Astrocyte of the spinal cord (primary cell): ENCODE measurements at regions not wholly inside any gene's neighbourhood (a gene's known extent, or its start where the extent isn't known, plus 50 kb on each side); places are given as distances from the start of the nearest gene placed in this dataset.
A peak's percentile ranks its signal among the peaks of the same experiment; 100 is the strongest.

Experiments
- DNase-seq: peaks from one replicate; pipeline ENCODE4 v3.0.0; 2011; ENCODE audit warnings: low read depth, low spot score
- H3K4me3 ChIP-seq: 2 replicates; pipeline ENCODE4 v1.5.1; 2011; ENCODE audit warnings: low read depth, mild to moderate bottlenecking, low read length, moderate library complexity
- CTCF ChIP-seq: IDR thresholded peaks from 2 replicates; pipeline ENCODE4 v1.5.1; 2012; ENCODE audit warnings: low read depth, mild to moderate bottlenecking, low read length, inconsistent platforms
- in situ Hi-C: cut with HindIII; loops from 2 replicates; pipeline ENCODE4 v1.10.0; 2017; ENCODE audit warnings: low sequenced_read_pairs

DNA sequence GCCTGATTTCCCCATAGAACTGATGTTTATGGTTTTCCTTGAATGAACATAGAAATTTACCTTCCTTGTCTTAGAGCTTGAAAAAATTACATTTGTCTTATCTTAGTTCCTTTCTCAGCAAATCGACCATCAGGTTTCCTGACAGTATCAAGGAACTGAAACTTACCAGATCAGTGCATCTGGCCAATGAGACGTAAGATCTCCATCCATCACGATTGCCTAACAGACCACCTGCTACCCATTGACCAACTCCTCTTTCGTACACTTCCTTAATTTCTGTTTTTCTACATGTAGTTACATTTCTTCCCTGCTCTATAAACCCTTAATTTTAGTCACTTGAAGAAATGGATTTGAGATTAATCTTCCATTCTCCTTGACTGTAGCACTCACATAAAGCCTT is 57.4 kb upstream of the TMPRSS15 start:
- no peak for TF ChIP-seq CTCF
- H3K4me3 ChIP-seq = no peak overlapping the region
- in situ Hi-C loops = no loop called here
- DNase-seq = no peak

GRCh38 chr21:18461743-18462142 is 58.2 kb upstream of the TMPRSS15 start:
- no peak for DNase-seq
- in situ Hi-C loops = no loop called here
- no peak overlapping the region for H3K4me3 ChIP-seq
- TF ChIP-seq CTCF = no peak

- no peak for TF ChIP-seq CTCF
- no peak for DNase-seq
- in situ Hi-C loops = no loop called here
- no peak overlapping the region for H3K4me3 ChIP-seq
These were observed 64.1 kb upstream of the TMPRSS15 start for GRCh38 chr21:18467715-18468114.

- peak overlapping the region; percentile 11 for H3K4me3 ChIP-seq
- DNase-seq = no peak
- TF ChIP-seq CTCF = no peak
- in situ Hi-C loops = no loop called here
These were observed 65.2 kb upstream of the TMPRSS15 start for GRCh38 chr21:18468790-18469189.

DNA sequence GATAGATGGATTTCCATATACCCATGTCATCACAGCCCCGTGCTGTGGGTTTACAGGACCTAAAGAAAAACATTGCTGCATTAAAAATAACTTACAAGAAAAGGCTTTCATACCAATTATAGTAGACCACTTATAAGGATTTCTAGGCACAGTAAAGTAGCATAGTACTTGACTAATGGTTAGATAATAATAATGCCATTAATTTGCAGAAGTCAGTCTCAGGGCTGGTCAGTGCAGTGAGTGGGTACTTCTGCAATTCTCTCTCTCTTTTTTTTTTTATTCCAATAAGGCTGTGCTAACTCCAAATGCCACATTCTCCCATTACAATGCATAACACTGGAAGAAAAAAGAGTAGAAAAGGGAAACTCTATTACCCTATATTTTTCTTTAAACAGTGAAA is 73.1 kb upstream of the TMPRSS15 start:
- no peak overlapping the region for H3K4me3 ChIP-seq
- no peak for TF ChIP-seq CTCF
- DNase-seq = no peak
- in situ Hi-C loops = no loop called here

- no peak overlapping the region for H3K4me3 ChIP-seq
- no peak for TF ChIP-seq CTCF
- in situ Hi-C loops = no loop called here
- DNase-seq = no peak
These were observed 73.5 kb upstream of the TMPRSS15 start for GRCh38 chr21:18477043-18477442.

DNA sequence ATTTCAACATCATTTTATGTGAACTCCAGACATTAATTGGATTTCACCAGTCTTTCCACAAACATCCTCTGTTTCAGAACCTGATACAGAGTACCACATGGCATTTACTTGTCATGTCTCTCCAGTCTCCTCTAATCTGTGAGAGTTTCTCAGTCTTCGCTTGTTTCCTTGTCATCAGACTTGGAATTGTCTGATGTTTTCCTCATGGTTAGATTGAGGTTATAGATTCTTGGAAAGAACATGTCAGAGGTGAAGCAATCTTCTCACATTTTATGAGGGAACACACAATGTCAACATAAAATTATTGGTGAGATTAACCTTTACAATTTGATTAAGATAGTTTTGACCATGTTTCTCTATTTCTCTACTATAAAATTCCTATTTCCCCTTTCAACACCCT is 74.9 kb upstream of the TMPRSS15 start:
- H3K4me3 ChIP-seq = no peak overlapping the region
- in situ Hi-C loops = no loop called here
- no peak for TF ChIP-seq CTCF
- DNase-seq = no peak
